GM12878 (cell line): ENCODE measurements at regions not wholly inside any gene's neighbourhood (a gene's known extent, or its start where the extent isn't known, plus 50 kb on each side); places are given as distances from the start of the nearest gene placed in this dataset.

Source experiments
- CREM ChIP-seq: IDR thresholded peaks from 2 replicates; pipeline ENCODE4 v1.6.1; 2014; ENCODE audit warnings: antibody characterized with exemption, low read depth
- EP300 ChIP-seq, 2 experiments: fragments of 150-350 bp in 1 of 2; IDR thresholded peaks; 2 replicates each; pipeline ENCODE4 v1.6.1; 2011 to 2012; ENCODE audit warnings: low read depth in 2 of 2, low read length in 2 of 2, borderline replicate concordance in 1 of 2, improper control_type of control experiment in 1 of 2, inconsistent platforms in 1 of 2; ENCODE audit not compliant: control insufficient read depth in 1 of 2
- FOXM1 ChIP-seq: IDR thresholded peaks from 2 replicates; pipeline ENCODE4 v1.6.1; 2012; ENCODE audit warnings: low read depth, mild to moderate bottlenecking, inconsistent platforms, low read length, moderate library complexity
- GABPA ChIP-seq: IDR thresholded peaks from 2 replicates; pipeline ENCODE4 v1.6.1; 2014; ENCODE audit warnings: antibody characterized with exemption, low read depth, mild to moderate bottlenecking, inconsistent platforms
- IRF4 ChIP-seq: IDR thresholded peaks from 2 replicates; pipeline ENCODE4 v1.6.1; 2011; ENCODE audit warnings: low read depth, low read length
- MEF2B ChIP-seq: fragments of 450-650 bp; IDR thresholded peaks from 2 replicates; pipeline ENCODE4 v1.6.1; 2018; ENCODE audit warnings: mild to moderate bottlenecking, moderate library complexity; ENCODE audit not compliant: partially characterized antibody, poor library complexity, severe bottlenecking
- NBN ChIP-seq: fragments of 450-650 bp; IDR thresholded peaks from 2 replicates; pipeline ENCODE4 v1.6.1; 2016
- RELA ChIP-seq: fragments of 450-650 bp; IDR thresholded peaks from 2 replicates; pipeline ENCODE4 v1.8.0; 2014; ENCODE audit warnings: borderline replicate concordance; ENCODE audit not compliant: partially characterized antibody
- RUNX3 ChIP-seq: IDR thresholded peaks from 2 replicates; pipeline ENCODE4 v1.6.1; 2012; ENCODE audit warnings: low read length, inconsistent platforms
- SP1 ChIP-seq: IDR thresholded peaks from one replicate; pipeline ENCODE4 v1.6.1; 2011; ENCODE audit warnings: low read depth, low read length
- SREBF2 ChIP-seq: IDR thresholded peaks from 2 replicates; pipeline ENCODE4 v1.6.1; 2012; ENCODE audit warnings: mild to moderate bottlenecking, low read length
- STAT1 ChIP-seq: fragments of 450-650 bp; conservative IDR thresholded peaks from 2 replicates; pipeline ENCODE4 v1.6.1; 2014; ENCODE audit warnings: antibody characterized with exemption, mild to moderate bottlenecking
- ZNF384 ChIP-seq: IDR thresholded peaks from 2 replicates; pipeline ENCODE4 v1.6.1; 2012; ENCODE audit warnings: low read depth, mild to moderate bottlenecking, low read length, improper control_type of control experiment, borderline replicate concordance
- ZNF622 ChIP-seq: fragments of 450-650 bp; IDR thresholded peaks from 2 replicates; pipeline ENCODE4 v1.6.1; 2017; ENCODE audit warnings: mild to moderate bottlenecking, inconsistent platforms
- ZZZ3 ChIP-seq: IDR thresholded peaks from 2 replicates; pipeline ENCODE4 v1.6.1; 2011; ENCODE audit warnings: low read depth; ENCODE audit not compliant: control insufficient read depth, insufficient read length
- TF ChIP-seq, protein P1 (sequence below): fragments of 450-650 bp; IDR thresholded peaks from 2 replicates; pipeline ENCODE4 v1.6.1; 2016; ENCODE audit warnings: mild to moderate bottlenecking
- TF ChIP-seq, protein P2 (sequence below): fragments of 450-650 bp; IDR thresholded peaks from 2 replicates; pipeline ENCODE4 v1.6.1; 2017; ENCODE audit warnings: mild to moderate bottlenecking, low read depth, inconsistent platforms; ENCODE audit not compliant: poor library complexity, severe bottlenecking
- TF ChIP-seq, protein P3 (sequence below): fragments of 450-650 bp; IDR thresholded peaks from 2 replicates; pipeline ENCODE4 v1.6.1; 2017; ENCODE audit warnings: low read depth, mild to moderate bottlenecking, moderate library complexity
- TF ChIP-seq, protein P4 (sequence below): IDR thresholded peaks from 2 replicates; pipeline ENCODE4 v1.6.1; 2011; ENCODE audit warnings: mild to moderate bottlenecking, low read depth, low read length, moderate library complexity; ENCODE audit not compliant: insufficient replicate concordance
- TF ChIP-seq, protein P5 (sequence below): fragments of 450-650 bp; IDR thresholded peaks from 2 replicates; pipeline ENCODE4 v1.6.1; 2017; ENCODE audit warnings: mild to moderate bottlenecking, moderate library complexity

DNA sequence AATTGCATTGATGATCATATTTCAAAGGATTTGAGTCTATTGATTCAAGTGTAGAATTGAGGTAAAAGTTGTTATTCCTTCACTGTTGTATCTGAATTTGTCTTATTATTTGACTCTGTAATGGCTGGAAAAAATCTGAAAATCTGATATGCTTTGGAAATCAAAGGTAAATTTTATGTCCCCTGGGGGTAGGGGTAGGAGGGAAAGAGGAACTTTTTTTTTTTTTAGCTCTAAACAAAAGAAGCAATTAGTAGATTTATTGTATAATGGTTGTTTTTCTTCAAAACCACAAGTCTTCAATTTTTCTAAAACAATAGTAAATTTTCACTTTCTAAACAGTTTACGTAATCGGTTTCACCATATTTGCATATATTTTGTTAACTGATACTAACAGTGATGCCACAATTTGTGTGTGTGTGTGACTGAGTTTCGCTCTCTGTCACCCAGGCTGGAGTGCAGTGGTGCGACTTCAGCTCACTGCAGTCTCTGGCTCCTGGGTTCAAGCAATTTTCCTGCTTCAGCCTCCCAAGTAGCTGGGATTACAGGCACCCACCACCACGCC is 91.7 kb upstream of the GOLGA6L4 start (continued):
- TF ChIP-seq, protein P1, sequence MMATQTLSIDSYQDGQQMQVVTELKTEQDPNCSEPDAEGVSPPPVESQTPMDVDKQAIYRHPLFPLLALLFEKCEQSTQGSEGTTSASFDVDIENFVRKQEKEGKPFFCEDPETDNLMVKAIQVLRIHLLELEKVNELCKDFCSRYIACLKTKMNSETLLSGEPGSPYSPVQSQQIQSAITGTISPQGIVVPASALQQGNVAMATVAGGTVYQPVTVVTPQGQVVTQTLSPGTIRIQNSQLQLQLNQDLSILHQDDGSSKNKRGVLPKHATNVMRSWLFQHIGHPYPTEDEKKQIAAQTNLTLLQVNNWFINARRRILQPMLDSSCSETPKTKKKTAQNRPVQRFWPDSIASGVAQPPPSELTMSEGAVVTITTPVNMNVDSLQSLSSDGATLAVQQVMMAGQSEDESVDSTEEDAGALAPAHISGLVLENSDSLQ = peak; percentile 19; the same call in 1 of the 2 replicates
- TF ChIP-seq STAT1 = no peak
- TF ChIP-seq ZZZ3 = no peak
- no peak for TF ChIP-seq GABPA
- TF ChIP-seq FOXM1 = no peak
- TF ChIP-seq RELA = no peak
- TF ChIP-seq, protein P2, sequence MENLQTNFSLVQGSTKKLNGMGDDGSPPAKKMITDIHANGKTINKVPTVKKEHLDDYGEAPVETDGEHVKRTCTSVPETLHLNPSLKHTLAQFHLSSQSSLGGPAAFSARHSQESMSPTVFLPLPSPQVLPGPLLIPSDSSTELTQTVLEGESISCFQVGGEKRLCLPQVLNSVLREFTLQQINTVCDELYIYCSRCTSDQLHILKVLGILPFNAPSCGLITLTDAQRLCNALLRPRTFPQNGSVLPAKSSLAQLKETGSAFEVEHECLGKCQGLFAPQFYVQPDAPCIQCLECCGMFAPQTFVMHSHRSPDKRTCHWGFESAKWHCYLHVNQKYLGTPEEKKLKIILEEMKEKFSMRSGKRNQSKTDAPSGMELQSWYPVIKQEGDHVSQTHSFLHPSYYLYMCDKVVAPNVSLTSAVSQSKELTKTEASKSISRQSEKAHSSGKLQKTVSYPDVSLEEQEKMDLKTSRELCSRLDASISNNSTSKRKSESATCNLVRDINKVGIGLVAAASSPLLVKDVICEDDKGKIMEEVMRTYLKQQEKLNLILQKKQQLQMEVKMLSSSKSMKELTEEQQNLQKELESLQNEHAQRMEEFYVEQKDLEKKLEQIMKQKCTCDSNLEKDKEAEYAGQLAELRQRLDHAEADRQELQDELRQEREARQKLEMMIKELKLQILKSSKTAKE = peak; percentile 64
- TF ChIP-seq EP300 (IDR thresholded peaks at IDR 0.05; ENCODE audit: borderline replicate concordance in 1 of 2, control insufficient read depth in 1 of 2, low read depth in 2 of 2, low read length in 2 of 2) = peak; percentile 37 to 60; a peak in 1 of 4 replicates
- TF ChIP-seq, protein P3, sequence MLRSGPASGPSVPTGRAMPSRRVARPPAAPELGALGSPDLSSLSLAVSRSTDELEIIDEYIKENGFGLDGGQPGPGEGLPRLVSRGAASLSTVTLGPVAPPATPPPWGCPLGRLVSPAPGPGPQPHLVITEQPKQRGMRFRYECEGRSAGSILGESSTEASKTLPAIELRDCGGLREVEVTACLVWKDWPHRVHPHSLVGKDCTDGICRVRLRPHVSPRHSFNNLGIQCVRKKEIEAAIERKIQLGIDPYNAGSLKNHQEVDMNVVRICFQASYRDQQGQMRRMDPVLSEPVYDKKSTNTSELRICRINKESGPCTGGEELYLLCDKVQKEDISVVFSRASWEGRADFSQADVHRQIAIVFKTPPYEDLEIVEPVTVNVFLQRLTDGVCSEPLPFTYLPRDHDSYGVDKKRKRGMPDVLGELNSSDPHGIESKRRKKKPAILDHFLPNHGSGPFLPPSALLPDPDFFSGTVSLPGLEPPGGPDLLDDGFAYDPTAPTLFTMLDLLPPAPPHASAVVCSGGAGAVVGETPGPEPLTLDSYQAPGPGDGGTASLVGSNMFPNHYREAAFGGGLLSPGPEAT = peak; percentile 30; the same call in 1 of the 2 replicates
- peak; percentile 56; the same call in 1 of the 2 replicates for TF ChIP-seq RUNX3
- TF ChIP-seq NBN = peak; percentile 82
- peak; percentile 90 for TF ChIP-seq MEF2B
- TF ChIP-seq, protein P4, sequence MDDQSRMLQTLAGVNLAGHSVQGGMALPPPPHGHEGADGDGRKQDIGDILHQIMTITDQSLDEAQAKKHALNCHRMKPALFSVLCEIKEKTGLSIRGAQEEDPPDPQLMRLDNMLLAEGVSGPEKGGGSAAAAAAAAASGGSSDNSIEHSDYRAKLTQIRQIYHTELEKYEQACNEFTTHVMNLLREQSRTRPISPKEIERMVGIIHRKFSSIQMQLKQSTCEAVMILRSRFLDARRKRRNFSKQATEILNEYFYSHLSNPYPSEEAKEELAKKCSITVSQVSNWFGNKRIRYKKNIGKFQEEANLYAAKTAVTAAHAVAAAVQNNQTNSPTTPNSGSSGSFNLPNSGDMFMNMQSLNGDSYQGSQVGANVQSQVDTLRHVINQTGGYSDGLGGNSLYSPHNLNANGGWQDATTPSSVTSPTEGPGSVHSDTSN = no peak
- TF ChIP-seq CREM = peak; percentile 14; the same call in 1 of the 2 replicates
- TF ChIP-seq ZNF384 = peak; percentile 84
- TF ChIP-seq SREBF2 = no peak
- TF ChIP-seq, protein P5, sequence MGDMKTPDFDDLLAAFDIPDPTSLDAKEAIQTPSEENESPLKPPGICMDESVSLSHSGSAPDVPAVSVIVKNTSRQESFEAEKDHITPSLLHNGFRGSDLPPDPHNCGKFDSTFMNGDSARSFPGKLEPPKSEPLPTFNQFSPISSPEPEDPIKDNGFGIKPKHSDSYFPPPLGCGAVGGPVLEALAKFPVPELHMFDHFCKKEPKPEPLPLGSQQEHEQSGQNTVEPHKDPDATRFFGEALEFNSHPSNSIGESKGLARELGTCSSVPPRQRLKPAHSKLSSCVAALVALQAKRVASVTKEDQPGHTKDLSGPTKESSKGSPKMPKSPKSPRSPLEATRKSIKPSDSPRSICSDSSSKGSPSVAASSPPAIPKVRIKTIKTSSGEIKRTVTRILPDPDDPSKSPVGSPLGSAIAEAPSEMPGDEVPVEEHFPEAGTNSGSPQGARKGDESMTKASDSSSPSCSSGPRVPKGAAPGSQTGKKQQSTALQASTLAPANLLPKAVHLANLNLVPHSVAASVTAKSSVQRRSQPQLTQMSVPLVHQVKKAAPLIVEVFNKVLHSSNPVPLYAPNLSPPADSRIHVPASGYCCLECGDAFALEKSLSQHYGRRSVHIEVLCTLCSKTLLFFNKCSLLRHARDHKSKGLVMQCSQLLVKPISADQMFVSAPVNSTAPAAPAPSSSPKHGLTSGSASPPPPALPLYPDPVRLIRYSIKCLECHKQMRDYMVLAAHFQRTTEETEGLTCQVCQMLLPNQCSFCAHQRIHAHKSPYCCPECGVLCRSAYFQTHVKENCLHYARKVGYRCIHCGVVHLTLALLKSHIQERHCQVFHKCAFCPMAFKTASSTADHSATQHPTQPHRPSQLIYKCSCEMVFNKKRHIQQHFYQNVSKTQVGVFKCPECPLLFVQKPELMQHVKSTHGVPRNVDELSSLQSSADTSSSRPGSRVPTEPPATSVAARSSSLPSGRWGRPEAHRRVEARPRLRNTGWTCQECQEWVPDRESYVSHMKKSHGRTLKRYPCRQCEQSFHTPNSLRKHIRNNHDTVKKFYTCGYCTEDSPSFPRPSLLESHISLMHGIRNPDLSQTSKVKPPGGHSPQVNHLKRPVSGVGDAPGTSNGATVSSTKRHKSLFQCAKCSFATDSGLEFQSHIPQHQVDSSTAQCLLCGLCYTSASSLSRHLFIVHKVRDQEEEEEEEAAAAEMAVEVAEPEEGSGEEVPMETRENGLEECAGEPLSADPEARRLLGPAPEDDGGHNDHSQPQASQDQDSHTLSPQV = no peak
- TF ChIP-seq ZNF622 = no peak
- TF ChIP-seq IRF4 = 0 out of 2 replicates have a peak, but pooled peaks have one; percentile 53
- TF ChIP-seq SP1 = no peak
